Femur (tissue), 1 donor: ENCODE measurements at regions not wholly inside any gene's neighbourhood (a gene's known extent, or its start where the extent isn't known, plus 50 kb on each side); places are given as distances from the start of the nearest gene placed in this dataset.
"Not testable (repeated sequence)": the region's sequence is repeated elsewhere in the genome, so short reads cannot be mapped to it uniquely, and the experiment has no call there.

ENCODE experiments used
- DNase-seq: peaks from one replicate; pipeline ENCODE4 v3.0.0-alpha.2; 2017

- DNase-seq = no peak
Observed at GRCh38 chr7:152594801-152595200, 81.1 kb downstream of the XRCC2 start.

- no peak for DNase-seq
Observed at GRCh38 chr7:152591976-152592375, 84.0 kb downstream of the XRCC2 start.

GRCh38 chr7:152590481-152590880, 85.5 kb downstream of the XRCC2 start:
- no peak for DNase-seq

GRCh38 chr7:152589821-152590220, 86.1 kb downstream of the XRCC2 start:
- not testable (repeated sequence) for DNase-seq

- no peak for DNase-seq
Observed at GRCh38 chr7:152588350-152588749, 87.6 kb downstream of the XRCC2 start.

- no peak for DNase-seq
Observed at GRCh38 chr7:152587366-152587765, 88.6 kb downstream of the XRCC2 start.

GRCh38 chr7:152583006-152583405, 92.9 kb downstream of the XRCC2 start:
- no peak for DNase-seq

GRCh38 chr7:152579070-152579469, 96.9 kb downstream of the XRCC2 start:
- no peak for DNase-seq

- DNase-seq = no peak
Observed at GRCh38 chr7:152577339-152577738, 98.6 kb downstream of the XRCC2 start.

GRCh38 chr7:152574892-152575548, 100.9 kb downstream of the XRCC2 start:
- DNase-seq = no peak

- DNase-seq = not testable (repeated sequence)
Observed at GRCh38 chr7:152573186-152573585, 102.8 kb downstream of the XRCC2 start.

GRCh38 chr7:152572101-152572500, 103.8 kb downstream of the XRCC2 start:
- DNase-seq = no peak

GRCh38 chr7:152571068-152571467, 104.9 kb downstream of the XRCC2 start:
- no peak for DNase-seq

- no peak for DNase-seq
Observed at GRCh38 chr7:152568972-152569371, 107.0 kb downstream of the XRCC2 start.

- DNase-seq = no peak
Observed at GRCh38 chr7:152565731-152566130, 110.2 kb downstream of the XRCC2 start.

- no peak for DNase-seq
Observed at GRCh38 chr7:152564656-152565250, 111.2 kb downstream of the XRCC2 start.

- no peak for DNase-seq
Observed at GRCh38 chr7:152556013-152556755, 119.8 kb downstream of the XRCC2 start.

GRCh38 chr7:152553671-152554317, 118.0 kb upstream of the KMT2C start:
- DNase-seq = no peak

GRCh38 chr7:152551304-152552036, 115.7 kb upstream of the KMT2C start:
- no peak for DNase-seq

GRCh38 chr7:152544971-152545619, 109.3 kb upstream of the KMT2C start:
- DNase-seq = no peak

GRCh38 chr7:152544481-152544927, 108.7 kb upstream of the KMT2C start:
- DNase-seq = no peak

- no peak for DNase-seq
Observed at GRCh38 chr7:152543799-152544198, 108.0 kb upstream of the KMT2C start.
